ENCODE measurements at regions not wholly inside any gene's neighbourhood (a gene's known extent, or its start where the extent isn't known, plus 50 kb on each side); places are given as distances from the start of the nearest gene placed in this dataset.

DNA sequence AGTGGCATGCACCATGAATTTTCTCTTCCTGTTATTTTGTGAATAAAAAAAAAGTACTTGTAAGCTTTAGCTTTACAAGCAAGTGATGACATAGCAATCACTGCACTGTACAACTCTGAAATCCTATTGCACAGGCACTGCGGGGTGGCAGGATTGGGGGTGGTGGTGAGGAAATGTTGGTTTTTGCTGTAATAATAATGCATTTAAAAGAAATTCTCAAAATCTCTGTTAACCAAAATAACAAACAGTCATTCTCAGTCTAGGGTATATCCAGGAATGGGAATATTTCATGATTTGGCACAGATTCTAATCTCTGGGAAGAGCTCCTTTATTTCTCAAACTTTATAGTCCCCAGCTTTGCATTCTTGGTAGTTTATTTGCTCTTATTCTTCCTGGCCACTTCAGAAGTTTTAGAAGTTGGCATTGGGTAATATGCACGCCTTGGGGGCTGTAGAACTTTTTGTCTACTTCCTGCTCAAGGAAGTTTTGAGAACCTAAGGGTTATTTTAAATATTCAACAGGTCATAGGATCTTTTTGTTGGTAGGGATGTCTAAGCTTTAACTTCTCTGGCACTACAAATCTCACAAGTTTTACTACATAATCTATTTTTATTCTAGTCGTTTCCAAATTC lies 353.0 kb upstream of the KLF12 start:
- no peak for DNase-seq (ENCODE audit: low read depth, low spot score)

DNA sequence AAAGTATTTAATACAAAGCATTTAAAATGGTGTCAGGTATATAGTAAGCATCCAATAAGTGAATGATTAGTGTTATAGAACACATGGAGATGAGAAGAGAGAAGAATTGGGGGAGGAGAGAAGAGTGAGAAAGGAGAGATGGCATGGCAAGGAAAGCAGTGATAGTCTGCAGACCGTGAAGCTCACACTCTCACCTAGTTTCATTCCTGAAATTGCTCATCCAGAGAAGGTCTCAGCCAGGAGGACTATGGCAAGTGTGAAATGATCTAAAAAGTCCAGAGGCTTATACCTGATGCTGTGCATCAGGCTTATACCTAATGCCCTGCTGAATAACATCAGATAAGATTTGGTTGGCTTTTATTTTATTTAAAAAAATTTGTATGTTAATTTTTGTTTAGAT lies 351.6 kb upstream of the KLF12 start:
- DNase-seq (ENCODE audit: low read depth, low spot score): no peak

DNA sequence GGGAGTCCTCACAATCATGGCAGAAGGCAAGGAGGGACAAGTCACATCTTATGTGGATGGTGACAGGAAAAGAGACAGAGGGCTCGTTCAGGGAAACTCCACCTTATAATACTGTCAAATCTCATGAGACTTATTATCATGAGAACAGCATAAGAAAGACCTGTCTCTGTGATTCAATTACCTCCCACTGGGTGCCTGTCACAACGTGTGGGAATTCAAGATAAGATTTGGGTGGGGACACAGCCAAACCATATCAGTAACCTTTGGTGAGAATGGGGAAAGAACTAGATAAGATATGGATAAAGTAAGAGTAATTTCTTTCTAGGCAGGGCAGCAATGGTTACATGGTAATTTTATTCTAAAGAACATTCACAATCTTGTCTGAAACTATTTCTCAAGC lies 344.9 kb upstream of the KLF12 start:
- no peak for DNase-seq (ENCODE audit: low read depth, low spot score)

DNA sequence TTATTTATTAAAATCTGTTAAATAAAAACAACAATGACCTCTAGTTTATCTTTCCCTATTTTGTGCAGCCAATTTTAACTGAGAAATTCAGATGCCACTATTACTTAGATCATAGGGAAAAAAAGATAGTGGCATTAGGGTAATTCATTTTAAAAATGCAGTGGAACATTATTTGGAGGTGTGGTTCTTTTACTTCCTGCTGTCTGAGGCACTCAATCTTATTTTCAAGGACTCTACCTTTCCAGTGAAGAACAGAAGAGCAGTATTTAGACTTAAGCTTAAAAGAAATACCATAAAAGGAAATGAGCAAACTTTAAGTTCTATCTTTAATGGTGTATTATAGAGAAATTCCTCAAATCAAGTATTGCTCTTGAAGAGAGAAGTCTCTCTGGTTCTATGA lies 342.6 kb upstream of the KLF12 start:
- no peak for DNase-seq (ENCODE audit: low read depth, low spot score)

DNA sequence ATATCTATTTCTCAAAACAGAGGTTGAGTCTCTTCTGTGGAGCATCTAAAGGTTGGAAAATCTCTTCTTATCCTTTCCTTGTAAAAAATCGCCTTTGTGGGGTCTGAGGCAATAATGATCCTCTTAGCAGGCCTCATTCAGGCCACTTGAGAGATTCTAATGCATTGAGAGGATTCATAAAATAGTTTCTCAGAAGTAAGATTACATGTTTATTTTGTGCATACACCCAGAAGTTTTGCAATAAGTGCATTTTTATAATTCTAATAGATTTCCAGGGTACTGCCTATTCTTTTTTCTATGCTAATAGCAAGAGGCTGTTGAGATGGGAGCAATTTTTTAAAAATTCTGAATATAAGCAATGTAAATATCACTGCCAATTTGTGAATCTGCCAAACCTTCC lies 342.2 kb upstream of the KLF12 start:
- DNase-seq (ENCODE audit: low read depth, low spot score): no peak

DNA sequence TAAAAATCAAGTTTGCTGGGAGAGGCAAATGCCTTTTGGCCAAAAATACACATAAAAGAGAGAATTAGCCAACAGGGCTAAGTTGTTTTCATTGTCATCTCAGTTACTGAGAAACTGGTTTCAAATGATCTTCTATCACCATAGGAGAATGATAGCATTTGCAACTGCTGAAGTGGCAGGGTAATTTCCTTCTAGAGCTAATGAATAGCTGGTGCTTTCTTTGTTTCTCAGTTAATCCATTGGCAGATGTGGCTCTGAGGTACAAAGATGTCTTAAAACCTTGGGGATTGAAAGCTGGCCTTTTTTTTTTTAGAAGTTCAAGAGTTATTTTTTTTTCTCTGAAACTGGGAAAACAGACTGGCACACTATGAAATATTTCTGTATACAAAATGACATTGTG lies 332.7 kb upstream of the KLF12 start:
- DNase-seq (ENCODE audit: low read depth, low spot score): no peak

DNA sequence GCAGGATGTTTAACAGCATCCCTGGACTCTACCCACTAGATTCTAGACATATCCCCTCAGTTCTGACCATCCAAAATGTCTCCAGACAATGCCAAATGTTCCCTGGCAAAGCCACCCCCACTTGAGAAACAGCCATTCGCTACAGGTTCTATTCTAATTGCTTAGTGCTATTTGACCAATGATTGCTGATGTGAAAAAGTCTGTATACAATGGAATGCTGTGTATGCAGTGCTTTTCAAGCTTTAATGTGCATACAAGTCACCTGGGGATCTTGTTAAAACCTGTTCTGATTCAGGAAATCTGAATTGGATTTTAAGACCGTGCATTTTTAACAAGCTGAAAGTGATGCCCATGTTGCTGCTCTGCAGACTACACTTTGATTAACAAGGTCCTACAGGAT lies 331.8 kb upstream of the KLF12 start:
- no peak for DNase-seq (ENCODE audit: low read depth, low spot score)

DNA sequence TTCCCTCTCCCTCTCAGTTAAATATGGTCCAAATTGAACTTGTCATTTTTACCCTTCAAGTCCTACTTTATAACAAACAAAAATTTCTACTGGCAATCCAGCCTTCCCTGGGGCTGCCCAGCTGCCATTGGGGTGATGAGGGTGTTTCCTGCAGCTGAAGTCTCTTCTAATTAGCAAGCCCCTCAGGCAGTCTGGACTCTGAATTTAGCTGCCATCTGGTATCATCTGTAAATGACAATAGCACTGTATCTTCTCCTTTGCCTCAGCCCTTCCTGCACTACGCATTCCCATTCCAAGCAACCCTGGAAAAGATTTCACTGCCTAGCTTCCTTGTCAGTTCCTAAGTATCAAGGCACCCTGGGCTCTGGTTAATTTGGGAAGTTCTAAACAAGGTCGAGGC lies 331.1 kb upstream of the KLF12 start:
- DNase-seq (ENCODE audit: low read depth, low spot score): peak; percentile 58

DNA sequence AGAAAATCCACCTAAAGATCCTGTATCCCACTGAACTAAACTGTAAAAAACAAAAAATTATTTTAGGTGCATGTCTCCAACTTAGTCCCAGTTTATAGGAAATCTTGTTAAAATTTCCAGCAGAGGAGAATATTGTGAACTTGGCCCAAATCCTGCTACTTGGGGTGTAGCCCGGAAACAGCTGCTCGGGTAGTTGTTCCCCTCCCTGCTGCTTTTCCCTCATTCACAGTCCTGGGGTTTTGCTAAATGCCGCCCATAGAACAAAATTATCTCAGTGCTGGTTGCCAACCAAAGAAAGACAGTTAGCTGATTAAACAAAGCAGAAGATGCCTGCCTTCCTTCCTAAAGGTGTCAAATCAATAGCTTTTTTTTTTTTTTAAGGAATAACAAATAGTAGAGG lies 330.5 kb upstream of the KLF12 start:
- DNase-seq (ENCODE audit: low read depth, low spot score): no peak

DNA sequence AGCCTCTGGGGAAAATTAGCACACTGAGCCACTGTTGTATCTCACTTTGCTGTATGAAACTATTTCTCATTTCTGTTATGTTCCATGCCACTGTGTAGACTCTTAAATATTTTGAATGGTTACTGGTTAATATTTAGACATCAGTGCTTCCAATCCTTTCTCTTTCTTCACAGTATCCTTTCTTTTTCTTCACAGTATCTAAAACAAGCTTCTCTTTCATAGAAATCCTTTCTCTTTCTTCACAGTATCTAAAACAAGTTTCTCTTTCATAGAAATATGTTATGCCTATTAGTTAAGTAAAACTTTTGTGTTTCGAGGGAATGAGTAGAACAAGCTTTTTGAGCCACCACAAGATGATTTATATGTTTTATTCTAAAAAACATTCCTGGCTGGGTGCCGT lies 326.8 kb upstream of the KLF12 start:
- DNase-seq (ENCODE audit: low read depth, low spot score): no peak

DNA sequence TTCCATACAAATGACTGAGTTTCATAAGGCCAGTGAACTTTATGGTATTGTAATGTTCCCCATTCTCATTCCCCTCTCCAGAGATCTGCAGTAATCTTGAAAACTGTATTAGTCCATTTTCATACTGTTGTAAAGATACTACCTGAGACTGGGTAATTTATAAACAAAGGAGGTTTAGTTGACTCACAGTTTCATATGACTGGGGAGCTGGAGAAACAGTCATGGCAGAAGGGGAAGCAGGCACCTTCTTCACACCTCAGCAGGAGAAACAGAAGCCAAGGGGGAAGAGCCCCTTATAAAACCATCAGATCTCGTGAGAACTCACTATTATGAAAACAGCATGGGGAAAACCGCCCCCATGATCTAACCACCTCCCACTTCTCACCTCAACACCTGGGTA lies 318.7 kb upstream of the KLF12 start:
- no peak for DNase-seq (ENCODE audit: low read depth, low spot score)

DNA sequence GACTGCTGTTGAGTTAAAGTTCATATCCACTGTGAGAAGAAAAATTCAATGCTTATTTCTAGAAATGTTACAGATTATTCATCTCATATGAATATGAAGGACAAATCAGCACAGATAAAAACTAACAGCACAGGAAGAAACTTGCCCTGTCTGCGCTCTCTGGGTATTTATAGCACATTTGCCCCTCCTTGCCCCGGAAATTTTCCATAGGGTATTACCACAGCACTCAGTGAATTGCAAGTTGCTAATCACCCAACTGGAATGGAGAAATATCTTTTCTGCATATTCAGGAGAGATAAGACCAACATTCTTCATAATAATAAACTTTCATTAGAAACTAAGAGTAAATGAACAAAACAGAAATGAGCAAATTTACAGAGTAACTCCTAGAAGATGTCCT lies 318.0 kb upstream of the KLF12 start:
- DNase-seq (ENCODE audit: low read depth, low spot score): no peak

DNA sequence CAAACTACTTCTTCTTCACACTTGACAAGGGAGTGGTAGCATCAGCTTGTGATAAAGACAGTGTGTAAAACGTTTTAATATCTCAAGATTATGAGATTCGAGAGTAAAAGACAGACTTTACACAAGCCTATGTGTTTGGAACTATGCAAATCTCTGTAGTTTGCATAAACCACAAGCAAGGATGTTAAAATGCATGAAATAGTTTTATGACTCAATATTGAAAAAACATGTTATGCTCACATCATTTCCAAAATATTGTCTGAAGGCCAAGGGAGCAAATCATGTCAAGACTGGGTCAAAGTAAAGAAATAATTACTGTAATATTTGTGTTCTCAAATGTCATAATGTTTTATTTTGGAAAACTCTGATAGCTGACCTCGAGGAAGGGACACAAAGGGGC lies 316.8 kb upstream of the KLF12 start:
- DNase-seq (ENCODE audit: low read depth, low spot score): no peak

DNA sequence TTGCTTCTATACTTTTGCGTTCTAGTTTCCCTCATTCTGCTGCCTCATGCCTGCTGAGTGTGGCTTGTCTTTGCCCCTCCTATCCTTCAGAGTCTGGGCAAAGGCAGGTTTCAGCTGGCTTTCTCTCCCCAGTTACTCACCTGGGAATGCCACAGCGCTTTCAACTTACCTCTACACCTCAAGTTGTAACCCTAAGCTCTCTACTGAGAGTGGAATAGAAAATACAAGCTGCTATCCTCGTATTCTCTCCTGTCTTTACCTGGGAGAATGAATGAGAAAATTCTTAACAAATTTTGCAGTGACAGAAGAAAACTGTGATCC lies 316.3 kb upstream of the KLF12 start:
- DNase-seq (ENCODE audit: low read depth, low spot score): no peak

DNA sequence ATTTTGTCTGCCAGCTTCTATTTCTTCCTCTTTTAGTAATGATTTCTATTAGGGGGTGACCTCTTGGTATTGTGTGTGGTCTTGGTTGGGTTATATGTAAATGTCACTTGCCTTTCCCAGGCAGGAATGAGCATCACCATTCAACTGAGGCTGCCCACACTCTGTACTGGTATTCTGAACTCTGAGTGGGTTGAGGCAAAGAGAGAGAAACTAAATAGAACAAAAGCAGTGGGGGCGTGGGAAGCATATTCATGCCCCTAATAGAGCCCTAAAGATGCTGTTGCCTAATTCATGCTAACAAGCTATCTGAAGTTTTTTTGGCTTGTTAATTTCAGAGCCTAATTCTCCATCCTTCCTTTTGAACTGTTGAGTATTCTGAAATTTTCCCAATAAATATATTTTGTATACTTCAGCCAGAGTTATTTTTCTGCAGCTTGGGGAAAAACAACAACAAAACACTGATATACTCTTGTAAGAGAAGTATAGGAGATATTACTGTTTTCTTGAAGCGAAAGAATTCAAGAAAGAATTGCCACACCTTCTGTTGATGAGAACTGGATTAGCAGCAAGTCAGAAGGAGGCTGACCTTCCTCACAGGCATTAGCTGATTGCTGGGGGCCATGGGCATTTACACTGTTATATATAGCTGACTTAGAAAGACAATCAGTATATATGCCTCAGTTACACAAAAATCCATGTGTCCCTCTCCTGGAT lies 315.8 kb upstream of the KLF12 start:
- no peak for DNase-seq (ENCODE audit: low read depth, low spot score)

DNA sequence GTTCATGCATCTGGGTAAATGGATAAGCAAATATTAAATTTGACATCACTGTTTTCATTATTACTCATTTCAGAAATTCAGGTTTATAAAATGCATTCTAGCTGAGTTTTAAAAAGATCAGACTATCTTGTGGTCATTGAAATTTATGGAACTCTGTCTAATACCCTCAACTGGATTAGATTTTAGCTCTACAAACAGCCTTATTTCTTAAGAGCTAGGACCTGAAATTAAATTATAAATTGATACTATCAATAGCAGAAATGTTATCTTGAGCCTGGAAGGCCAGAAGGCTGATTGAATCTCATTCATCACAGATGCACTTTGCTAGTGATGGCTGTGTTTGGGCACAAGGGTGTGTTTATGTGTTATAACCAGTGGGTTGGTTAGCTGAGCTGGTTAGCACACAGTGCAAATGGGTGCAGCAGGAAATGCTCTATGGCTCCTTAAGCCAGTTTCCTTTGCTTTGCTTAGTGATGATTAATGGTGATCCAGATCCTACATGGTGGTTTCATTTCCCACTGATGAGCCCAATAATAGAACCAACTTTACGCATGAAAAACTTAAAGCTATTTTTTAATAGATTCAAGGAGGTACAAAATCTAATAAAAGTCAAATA lies 310.8 kb upstream of the KLF12 start:
- DNase-seq (ENCODE audit: low read depth, low spot score): no peak

DNA sequence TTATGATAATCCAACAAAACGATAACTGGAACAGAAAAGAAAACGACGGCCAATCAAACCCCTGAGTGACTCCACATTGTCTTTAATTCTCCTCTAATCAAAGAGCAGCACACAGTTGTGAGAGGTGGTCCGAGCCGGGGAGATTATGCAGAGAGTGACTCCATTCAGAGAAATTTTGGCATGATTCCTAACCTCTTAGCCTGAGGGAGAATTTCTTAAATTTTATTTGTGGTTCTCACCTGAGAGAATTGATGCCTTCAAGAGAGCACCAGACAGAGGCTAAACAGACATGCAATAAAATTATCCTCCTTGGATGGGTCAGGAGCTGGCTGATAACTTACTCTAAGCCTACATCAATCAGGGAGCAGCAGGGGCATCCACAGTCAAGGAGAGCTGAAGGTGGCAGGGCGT lies 310.0 kb upstream of the KLF12 start:
- DNase-seq (ENCODE audit: low read depth, low spot score): no peak

DNA sequence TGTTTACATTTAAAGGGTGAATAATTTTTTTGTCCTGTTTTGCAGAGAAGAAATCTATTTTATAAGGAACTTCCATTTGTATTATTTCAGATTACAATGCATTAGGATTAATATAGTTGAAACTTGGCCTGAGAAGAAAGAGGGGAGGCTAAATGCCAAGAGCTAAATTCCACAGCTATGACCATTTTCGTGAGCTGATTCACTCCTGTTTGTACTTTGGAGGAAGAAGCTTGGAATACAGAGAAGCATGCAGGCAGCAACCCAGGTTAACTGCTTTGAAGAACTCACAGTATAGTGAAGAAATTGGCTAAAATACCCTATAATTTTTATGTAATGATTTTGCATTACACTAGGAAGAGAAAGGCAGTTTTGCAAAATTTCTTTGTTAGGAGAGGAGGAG lies 309.4 kb upstream of the KLF12 start:
- no peak for DNase-seq (ENCODE audit: low read depth, low spot score)

DNA sequence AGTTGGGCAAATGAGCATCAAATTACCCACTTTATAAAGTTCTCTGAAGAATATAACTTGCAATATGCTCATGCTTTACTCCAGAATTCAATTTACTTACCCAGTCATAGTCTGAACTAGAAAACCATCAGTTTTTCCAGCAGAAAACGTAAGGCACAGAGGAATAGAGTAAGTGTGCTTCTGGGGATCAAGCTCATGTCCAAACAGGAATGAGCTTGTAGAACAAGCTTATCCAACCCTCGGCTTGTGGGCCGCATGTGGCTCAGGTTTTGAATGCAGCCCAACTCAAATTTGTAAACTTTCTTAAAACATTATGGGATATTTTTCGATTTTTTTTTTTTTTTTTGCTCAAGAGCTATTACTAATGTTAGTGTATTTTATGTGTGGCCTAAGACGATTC lies 308.5 kb upstream of the KLF12 start:
- DNase-seq (ENCODE audit: low read depth, low spot score): no peak

DNA sequence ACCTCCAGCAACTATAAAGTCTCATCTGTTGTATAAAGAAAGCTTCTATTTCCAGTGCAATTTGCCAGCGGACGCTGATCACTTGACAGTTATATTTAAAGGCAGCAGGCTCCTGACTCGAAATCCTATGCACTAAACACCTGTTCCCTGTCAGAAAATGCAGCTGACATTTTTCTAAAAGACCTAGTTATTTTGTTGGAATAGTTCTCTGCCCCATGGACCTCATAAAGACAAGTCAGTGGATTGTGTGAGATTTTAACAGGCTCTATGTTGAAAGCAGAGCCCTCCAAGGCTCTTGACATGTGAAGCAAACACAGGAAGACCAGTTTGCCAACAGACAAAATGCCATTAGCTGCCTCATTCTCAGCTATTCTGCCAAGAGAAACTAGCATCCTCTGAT lies 304.7 kb upstream of the KLF12 start:
- DNase-seq (ENCODE audit: low read depth, low spot score): no peak

DNA sequence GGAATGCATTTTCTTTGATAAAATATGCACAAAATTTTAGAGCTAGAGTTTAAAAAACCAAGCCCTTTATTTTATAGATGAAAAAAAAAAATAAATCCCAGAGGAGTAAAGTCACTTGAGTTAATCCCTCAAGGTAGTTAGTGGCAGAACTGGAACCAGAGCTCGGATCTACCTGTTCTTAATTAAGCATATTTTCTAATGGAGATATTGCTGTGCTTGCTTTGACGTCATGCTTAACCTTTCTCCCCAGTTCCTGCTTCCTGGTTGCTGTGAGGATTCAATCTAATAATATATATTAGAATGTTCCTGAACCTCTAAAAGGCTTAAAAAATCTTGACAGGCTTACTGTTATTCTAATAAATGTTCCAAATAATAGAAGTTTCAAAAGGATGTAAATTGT lies 300.6 kb upstream of the KLF12 start:
- no peak for DNase-seq (ENCODE audit: low read depth, low spot score)

DNA sequence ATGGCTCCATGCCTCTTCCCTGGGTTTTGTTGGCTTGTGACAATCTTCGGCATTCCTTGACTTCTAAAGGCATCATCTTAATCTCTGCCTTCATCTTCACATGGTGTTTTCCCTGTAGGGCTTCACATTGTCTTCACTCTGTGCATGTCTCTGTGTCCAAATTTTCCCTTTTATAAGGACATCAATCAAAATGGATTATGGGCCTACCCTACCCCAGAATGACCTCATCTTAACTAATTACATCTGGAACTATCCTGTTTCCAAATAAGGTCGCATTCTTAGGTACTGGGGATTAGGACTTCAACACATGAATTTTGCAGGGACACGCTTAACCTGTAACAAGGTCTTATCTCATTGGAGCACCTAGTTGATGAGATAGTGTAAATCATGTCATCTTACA lies 290.3 kb upstream of the KLF12 start:
- no peak for DNase-seq (ENCODE audit: low read depth, low spot score)

DNA sequence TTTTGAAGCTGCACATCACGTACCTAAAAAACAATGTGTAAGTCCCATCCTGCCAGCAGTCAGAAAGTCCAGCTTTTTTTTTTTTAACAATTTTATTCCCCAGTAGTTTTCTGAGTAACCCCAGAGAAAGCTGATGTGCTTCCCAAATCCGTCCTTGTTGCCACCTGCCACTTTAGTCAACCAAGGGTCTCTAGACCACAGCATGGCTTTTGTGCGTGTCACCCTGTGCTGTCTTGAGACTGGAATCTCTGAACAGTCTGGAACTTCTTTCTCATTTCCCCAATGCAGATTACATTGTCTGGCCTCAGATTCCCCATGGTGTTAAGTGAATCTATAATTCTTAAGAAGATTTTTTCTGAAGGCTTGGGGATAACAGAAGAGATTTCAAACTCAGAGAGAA lies 289.2 kb upstream of the KLF12 start:
- DNase-seq (ENCODE audit: low read depth, low spot score): no peak

DNA sequence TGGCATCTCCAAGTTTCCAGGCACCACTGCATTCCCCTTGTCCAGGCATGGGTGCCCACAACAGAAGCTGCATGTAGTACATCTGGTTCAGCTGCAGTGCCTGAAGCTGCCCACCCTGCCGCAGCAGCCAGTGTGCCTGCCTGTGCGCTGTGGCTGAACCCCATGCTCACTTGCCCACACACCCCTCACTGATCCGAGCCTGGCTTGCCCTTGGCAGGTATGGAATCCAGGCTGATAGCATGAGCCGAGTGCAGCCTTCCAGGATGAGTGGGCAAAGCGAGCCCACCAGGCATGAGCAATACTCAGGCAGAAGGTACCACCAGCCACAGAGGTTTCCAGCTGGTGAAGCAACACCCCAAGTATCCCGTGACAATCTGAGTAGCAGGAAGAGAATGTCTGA lies 280.3 kb upstream of the KLF12 start:
- no peak for DNase-seq (ENCODE audit: low read depth, low spot score)
